SU-DHL-6 (cell line): ENCODE measurements at regions not wholly inside any gene's neighbourhood (a gene's known extent, or its start where the extent isn't known, plus 50 kb on each side); places are given as distances from the start of the nearest gene placed in this dataset.
"Not testable (repeated sequence)": the region's sequence is repeated elsewhere in the genome, so short reads cannot be mapped to it uniquely, and the experiment has no call there.

Source experiments
- H2AFZ ChIP-seq: fragments of 200-600 bp; sonication (generic); 2 replicates; pipeline ENCODE4 v1.6.1; 2014; ENCODE audit warnings: low read depth, mild to moderate bottlenecking, moderate library complexity, mixed read lengths, antibody characterized with exemption, low read length; ENCODE audit not compliant: severe bottlenecking
- H3F3A ChIP-seq: fragments of 200-600 bp; shearing (Covaris generic); 2 replicates; pipeline ENCODE4 v1.6.0; 2016; ENCODE audit warnings: antibody characterized with exemption, mild to moderate bottlenecking; ENCODE audit not compliant: insufficient read depth
- H3K27ac ChIP-seq: fragments of 200-600 bp; sonication (generic); 2 replicates; pipeline ENCODE4 v1.5.1; 2016; ENCODE audit warnings: low read depth, mild to moderate bottlenecking, low read length, moderate library complexity, mixed read lengths
- H3K27me3 ChIP-seq: fragments of 200-600 bp; sonication (generic), shearing (Covaris generic); 2 replicates; pipeline ENCODE4 v1.6.0; 2014; ENCODE audit warnings: mild to moderate bottlenecking, low read length
- H3K36me3 ChIP-seq: fragments of 200-600 bp; sonication (generic); 2 replicates; pipeline ENCODE4 v1.6.1; 2014; ENCODE audit warnings: mild to moderate bottlenecking, low read length, mixed read lengths
- H3K4me2 ChIP-seq: fragments of 300-600, 200-600 bp; shearing (Covaris generic), sonication (generic); 2 replicates; pipeline ENCODE4 v1.6.0; 2014; ENCODE audit warnings: low read length, low read depth, mild to moderate bottlenecking; ENCODE audit not compliant: poor library complexity, severe bottlenecking
- H3K4me3 ChIP-seq: fragments of 200-600 bp; sonication (generic); 2 replicates; pipeline ENCODE4 v1.5.1; 2014; ENCODE audit warnings: antibody characterized with exemption, low read length, mild to moderate bottlenecking, mixed read lengths; ENCODE audit not compliant: insufficient read depth, poor library complexity, severe bottlenecking
- H3K79me2 ChIP-seq: fragments of 200-600 bp; sonication (generic); 2 replicates; pipeline ENCODE4 v1.6.1; 2014; ENCODE audit warnings: mild to moderate bottlenecking, low read length, moderate library complexity; ENCODE audit not compliant: insufficient read depth
- H3K9ac ChIP-seq: fragments of 200-600 bp; sonication (generic); 2 replicates; pipeline ENCODE4 v1.7.0; 2014; ENCODE audit warnings: mild to moderate bottlenecking, low read length
- H3K9me2 ChIP-seq: fragments of 200-600 bp; sonication (generic); replicated peaks from 2 replicates; pipeline ENCODE4 v1.6.1; 2014; ENCODE audit warnings: low read length; ENCODE audit not compliant: insufficient read depth
- H3K9me3 ChIP-seq: fragments of 200-600 bp; sonication (generic); 2 replicates; pipeline ENCODE4 v1.6.1; 2014; ENCODE audit warnings: low read length, mixed read lengths; ENCODE audit not compliant: insufficient read depth
- H4K20me1 ChIP-seq: fragments of 200-600 bp; sonication (generic); 2 replicates; pipeline ENCODE4 v1.6.1; 2014; ENCODE audit warnings: low read depth, mild to moderate bottlenecking, antibody characterized with exemption, low read length, moderate library complexity, mixed read lengths
- CTCF ChIP-seq: fragments of 200-600 bp; sonication (generic); IDR thresholded peaks from one replicate; pipeline ENCODE4 v1.5.1; 2017; ENCODE audit warnings: antibody characterized with exemption, mild to moderate bottlenecking, low read length, moderate library complexity; ENCODE audit not compliant: insufficient read depth, poor library complexity, severe bottlenecking
- EZH2phosphoT487 ChIP-seq: fragments of 200-600 bp; sonication (generic), shearing (Covaris generic); conservative IDR thresholded peaks from 2 replicates; pipeline ENCODE4 v1.6.1; 2018; ENCODE audit warnings: mild to moderate bottlenecking, antibody characterized with exemption, low read length, moderate library complexity, mixed read lengths

GRCh38 chr16:48955837-48956236, 325.8 kb downstream of the CBLN1 start:
- Histone ChIP-seq H3K27ac (no peak overlapping the region), H3F3A (no peaks in the 10 kb centered on the region), H2AFZ (no peak overlapping the region), H3K36me3 (no peaks in the 10 kb centered on the region), H3K79me2 (no peaks in the 10 kb centered on the region), H4K20me1 (no peaks in the 10 kb centered on the region), H3K9me3 (no peaks in the 10 kb centered on the region), H3K9me2 (no peaks in the 10 kb centered on the region), H3K4me2 (no peak overlapping the region), H3K9ac (no peak overlapping the region), H3K27me3 (no peaks in the 10 kb centered on the region), H3K4me3 (no peak overlapping the region)
- no peak for TF ChIP-seq CTCF
- no peak for TF ChIP-seq EZH2phosphoT487

GRCh38 chr16:48951621-48952125, 330.0 kb downstream of the CBLN1 start:
- not testable (repeated sequence) for H4K20me1 ChIP-seq, H3K4me3 ChIP-seq, H3K4me2 ChIP-seq, H2AFZ ChIP-seq, H3K27me3 ChIP-seq, H3F3A ChIP-seq, H3K9me3 ChIP-seq, H3K9ac ChIP-seq, H3K79me2 ChIP-seq, H3K9me2 ChIP-seq, H3K36me3 ChIP-seq, H3K27ac ChIP-seq

- Histone ChIP-seq H3K9me2 (no peaks in the 10 kb centered on the region), H3K79me2 (no peaks in the 10 kb centered on the region), H4K20me1 (no peaks in the 10 kb centered on the region), H3K27me3 (no peaks in the 10 kb centered on the region), H3K4me2 (no peak overlapping the region), H2AFZ (no peak overlapping the region), H3K4me3 (no peak overlapping the region), H3K9me3 (no peaks in the 10 kb centered on the region), H3K27ac (no peak overlapping the region), H3K36me3 (no peaks in the 10 kb centered on the region), H3K9ac (no peak overlapping the region), H3F3A (no peaks in the 10 kb centered on the region)
- no peak for TF ChIP-seq EZH2phosphoT487
- TF ChIP-seq CTCF = no peak
These were observed 331.5 kb downstream of the CBLN1 start for GRCh38 chr16:48950184-48950583.

DNA sequence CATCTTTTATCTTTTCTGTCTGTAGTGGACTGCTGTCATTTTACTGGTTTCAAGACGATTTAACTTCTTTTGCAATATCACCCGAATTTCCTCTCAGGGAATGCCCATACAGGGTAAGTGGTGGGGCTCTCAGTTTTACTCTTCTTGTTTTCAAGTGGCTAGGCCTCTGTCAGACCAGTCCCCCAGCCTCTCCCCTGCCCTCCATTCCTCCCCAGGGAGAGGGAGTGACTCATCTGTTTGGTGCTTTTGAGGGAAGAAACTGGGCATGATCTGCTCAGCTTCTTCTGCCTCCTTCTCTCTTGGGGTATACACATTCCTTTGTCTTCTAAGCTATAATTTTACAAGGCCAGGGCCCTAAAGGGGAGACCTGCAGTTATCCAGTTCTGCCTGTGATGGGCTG, 332.0 kb downstream of the CBLN1 start:
- Histone ChIP-seq H3K9ac (no peak overlapping the region), H3K4me3 (no peak overlapping the region), H3K36me3 (no peaks in the 10 kb centered on the region), H3K4me2 (no peak overlapping the region), H3F3A (no peaks in the 10 kb centered on the region), H4K20me1 (no peaks in the 10 kb centered on the region), H3K27me3 (no peaks in the 10 kb centered on the region), H3K9me2 (no peaks in the 10 kb centered on the region), H3K9me3 (no peaks in the 10 kb centered on the region), H3K27ac (no peak overlapping the region), H3K79me2 (no peaks in the 10 kb centered on the region), H2AFZ (no peak overlapping the region)
- TF ChIP-seq CTCF = no peak
- TF ChIP-seq EZH2phosphoT487 = no peak
